HT1080 (cell line): ENCODE measurements at regions not wholly inside any gene's neighbourhood (a gene's known extent, or its start where the extent isn't known, plus 50 kb on each side); places are given as distances from the start of the nearest gene placed in this dataset.
A peak's percentile ranks its signal among the peaks of the same experiment; 100 is the strongest.
"Not testable (repeated sequence)": the region's sequence is repeated elsewhere in the genome, so short reads cannot be mapped to it uniquely, and the experiment has no call there.

Experiments used
- DNase-seq: peaks from one replicate; pipeline ENCODE4 v3.0.0-alpha.2; 2015; ENCODE audit warnings: low read depth

DNA sequence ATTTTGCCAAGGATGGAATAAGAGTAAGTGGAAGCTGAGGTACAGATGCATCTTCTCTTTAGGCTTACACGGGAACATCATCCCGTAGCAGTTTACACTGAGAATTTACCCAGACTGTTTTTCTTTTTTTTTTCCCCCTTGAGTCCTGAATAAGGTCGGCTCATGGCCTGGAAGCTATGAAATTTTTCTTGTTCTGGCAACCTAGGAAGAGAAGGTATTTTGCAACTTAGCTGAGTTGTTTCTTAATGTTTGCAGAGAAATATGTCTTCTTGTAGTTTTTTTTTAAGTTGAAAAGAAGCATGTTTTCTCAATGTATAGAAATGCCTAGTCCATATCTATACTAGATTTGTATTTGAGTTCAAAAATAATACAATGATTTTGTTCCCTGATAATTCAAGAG lies 712.5 kb downstream of the TDRD15 start:
- no peak for DNase-seq

DNA sequence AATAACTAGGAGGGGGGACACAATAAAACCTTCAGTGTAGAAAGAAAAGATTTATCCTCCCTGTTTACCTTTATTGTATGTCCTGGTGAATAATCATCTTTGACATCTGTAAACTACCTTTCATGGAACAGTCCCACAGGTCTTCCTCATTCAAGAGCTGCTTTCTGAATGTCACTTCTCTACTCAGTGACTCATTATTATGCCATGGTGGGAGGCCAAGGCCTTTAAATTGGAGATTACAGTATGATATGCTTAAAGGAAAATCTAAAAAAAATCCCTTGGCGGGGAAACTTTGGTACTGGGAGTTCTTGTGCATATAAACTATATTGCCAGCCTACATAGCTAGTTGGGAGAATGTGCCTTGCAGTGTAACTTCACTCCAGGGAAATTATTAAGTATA lies 713.0 kb downstream of the TDRD15 start:
- DNase-seq = no peak

DNA sequence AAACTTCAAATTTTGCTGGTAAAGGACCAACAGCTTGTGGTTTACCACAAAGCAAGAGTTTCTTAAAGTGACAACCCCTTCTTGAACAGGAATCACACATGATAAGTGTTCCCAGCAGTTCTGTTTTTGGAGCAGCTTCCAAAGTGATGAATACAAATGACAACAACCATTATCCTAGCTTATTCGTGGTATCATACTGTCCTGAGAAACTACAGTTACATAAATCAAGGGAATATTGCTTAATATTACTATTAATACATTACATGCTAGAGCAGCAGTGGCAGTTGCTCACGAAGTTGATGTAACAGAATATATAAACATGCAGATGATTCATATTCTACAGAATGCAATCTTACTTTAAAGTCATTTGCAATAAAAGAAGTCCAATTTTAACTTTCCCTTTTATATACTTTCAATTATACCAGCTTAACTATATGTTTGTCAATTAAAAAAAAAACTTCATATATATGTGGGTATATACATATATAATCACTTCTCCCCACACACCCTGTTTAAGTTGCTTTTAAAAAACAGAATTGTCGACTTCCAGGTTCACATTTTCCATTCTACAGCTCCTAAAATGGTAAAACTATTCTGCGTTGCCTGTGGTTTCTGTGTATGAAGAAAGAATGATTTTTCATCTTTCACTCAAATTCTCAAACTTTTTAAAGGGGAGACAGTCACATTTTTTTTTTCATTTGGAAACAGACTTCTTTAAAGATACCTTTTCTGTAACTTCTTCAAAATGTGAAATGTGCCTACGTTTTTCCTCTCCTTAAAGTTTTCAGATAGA lies 713.6 kb downstream of the TDRD15 start:
- DNase-seq = no peak

DNA sequence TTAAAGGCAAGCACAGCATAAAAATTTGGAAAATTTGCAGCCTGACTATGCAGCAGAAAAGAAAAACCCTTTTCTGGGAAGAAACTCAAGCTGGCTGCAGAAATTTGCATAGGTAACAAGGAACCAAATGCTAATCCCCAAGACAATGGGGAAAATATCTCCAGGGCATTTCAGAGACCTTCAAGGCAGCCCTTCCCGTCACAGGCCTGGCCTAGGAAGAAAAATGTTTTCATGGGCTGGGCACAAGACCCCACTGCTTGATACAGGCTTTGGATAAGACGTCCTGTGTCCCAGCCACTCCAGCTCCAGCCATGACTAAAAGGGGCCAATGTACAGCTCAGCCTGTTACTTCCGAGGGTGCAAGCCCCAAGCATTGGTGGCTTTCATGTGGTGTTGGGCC lies 717.6 kb downstream of the TDRD15 start:
- DNase-seq = no peak

DNA sequence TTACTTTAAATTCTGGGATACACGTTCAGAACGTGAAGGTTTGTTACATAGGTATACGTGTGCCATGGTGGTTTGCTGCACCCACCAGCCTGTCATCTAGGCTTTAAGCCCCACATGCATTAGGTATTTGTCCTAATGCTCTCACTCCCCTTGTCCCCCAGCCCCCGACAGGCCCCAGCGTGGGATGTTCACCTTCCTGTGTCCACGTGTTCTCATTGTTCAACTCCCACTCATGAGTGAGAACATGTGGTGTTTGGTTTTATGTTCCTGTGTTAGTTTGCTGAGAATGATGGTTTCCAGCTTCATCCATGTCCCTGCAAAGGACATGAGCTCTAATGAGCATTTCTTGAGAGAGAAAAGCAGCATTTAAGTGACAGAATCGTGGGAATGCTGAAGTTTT lies 726.6 kb downstream of the TDRD15 start:
- not testable (repeated sequence) for DNase-seq

DNA sequence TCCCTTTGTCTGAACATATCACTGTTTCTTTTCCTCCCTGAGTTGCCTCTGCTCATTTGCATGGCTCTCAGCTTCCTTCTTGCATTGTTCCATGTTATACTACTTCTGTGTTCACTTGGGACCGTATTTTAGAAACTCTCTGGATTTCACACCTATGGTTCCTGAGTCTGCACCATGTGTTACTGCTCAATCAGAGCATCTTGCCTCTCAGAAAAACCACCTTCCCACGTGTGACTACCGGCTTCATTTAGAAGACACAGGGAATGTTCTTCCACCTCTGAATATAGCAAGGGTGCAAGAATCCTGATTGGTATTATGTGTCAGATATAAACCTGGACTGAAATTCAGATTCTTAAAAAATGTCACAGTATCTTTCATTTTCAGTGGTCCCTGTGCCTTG lies 731.2 kb downstream of the TDRD15 start:
- no peak for DNase-seq

DNA sequence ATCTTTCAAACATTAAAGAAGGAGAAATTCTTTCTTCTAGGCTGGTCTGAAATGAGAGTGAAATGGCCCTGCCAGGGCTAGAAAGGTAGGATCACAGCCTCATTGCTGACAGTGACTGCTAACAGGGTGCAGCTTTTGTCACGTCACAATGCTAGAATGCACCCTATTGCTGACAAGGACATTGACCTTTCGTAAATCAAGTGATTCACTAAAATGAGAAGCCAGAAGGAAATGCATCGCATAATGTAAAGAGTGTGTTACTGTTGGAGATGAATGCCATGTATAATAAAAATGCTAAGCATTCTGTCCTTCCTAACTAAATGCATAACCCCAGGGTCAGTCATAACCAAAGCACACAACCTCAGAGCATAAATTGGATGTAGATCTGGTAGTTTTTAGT lies 732.9 kb downstream of the TDRD15 start:
- no peak for DNase-seq

DNA sequence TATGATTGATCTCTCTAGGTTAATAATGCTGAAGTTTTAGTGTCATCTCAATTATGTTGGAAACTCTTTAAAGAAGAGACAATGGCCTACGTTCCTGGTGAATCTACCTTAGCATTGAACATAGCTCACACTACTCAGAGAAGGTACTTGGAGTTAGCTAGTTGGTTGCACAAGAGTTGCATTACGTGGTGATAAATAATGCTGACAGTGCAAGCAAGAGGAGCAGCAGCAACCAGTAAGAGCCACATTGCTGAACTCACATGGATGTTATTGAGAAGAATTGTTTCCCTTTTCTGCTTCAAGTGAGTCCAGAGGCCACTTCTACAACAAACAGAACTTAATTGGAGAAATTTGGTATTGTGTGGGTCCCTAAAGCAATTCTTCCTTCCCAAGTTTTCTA lies 737.1 kb downstream of the TDRD15 start:
- DNase-seq = no peak

DNA sequence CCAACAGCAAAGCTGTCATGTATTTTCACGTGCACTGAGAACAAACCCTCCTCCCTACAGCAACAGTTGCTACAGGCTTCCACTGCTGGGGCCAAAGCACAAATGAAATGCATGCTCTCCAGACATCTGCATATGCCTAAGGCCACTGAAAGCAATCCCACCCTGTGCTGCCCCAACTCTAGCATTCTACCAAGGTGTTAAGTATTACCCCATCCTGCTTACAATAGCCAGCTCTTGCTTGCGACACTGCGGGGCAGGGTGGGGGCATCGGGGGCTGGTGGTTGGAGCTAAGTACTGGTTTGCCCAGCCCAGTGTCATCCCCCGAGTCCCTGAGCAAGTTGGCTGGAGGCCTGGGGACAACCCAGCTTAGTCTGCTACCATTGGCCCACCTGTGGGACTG lies 742.5 kb downstream of the TDRD15 start:
- DNase-seq = no peak

DNA sequence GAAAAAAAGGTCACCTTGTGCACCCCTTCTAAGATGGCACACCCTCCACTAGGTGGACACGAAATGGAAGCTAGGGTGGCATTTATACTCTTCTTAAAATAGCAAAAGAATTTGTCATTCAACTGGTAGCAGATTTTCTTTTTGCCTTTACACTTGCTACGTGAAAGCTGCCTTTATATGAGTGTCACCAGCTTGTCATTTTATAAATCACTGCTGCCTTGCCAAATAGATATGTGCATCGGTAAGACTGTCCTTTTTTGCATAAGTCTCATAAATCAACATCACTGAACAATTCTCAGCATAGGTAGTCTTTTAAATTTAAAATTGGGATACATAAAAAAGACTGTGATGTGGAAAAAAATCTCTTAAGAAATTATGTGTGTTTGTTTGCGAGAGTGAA lies 764.1 kb downstream of the TDRD15 start:
- no peak for DNase-seq

DNA sequence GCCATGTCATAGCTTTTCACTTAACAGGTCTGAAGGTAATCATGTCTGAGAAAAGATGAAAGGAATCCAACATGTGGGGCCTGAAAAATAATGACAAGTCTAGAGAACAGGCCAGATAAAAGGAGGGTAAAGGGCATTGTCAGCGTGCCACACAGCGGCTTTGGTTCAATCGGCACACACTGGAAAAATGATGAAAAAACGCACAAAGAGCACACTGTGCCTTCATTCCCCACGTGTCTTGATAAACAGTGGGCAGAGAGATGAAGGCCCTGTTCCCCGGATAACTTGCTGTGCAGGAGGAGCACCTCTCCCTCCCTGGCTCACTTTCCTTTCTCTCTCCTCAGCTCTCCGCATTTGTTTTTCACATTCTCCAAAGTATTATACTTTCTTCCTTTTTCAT lies 766.3 kb downstream of the TDRD15 start:
- no peak for DNase-seq

DNA sequence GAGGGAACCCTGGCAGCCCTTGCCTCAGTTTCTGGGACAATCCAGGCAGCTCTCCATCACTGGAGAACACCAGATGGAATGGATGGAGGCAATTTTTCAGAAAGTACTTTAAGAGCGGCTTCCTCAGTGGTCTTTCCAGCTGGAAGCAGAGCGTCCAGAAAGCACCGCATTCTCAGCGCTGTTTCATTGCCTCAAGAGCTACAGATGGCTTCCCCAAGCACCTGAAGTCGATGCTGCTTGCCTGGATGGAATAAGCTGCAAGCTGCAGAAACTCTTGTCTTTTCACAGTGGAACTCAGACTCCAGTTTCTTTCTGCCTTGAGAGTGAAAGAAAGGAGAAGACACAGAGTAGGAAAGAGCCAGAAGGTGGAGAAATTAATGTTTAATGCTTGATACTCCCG lies 766.9 kb downstream of the TDRD15 start:
- DNase-seq = no peak

DNA sequence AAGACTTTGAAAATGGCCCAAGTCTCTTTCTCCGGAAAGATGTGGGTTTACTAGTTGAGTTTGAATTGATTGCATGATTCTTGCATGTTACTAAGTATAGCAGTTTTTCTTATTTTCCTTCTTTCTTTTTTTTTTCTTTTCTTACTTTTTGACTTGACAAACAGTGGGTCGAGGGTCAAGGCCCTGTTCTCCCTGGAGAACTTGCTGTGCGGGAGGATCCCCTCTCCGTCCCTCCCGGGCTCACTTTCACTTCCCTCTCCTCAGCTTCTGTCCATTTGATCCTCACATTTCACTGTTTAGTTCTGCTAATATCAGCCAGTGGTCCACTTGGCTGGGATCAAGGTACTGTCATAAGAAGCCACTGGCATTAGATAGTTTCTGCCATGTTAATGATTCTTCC lies 767.4 kb downstream of the TDRD15 start:
- no peak for DNase-seq

DNA sequence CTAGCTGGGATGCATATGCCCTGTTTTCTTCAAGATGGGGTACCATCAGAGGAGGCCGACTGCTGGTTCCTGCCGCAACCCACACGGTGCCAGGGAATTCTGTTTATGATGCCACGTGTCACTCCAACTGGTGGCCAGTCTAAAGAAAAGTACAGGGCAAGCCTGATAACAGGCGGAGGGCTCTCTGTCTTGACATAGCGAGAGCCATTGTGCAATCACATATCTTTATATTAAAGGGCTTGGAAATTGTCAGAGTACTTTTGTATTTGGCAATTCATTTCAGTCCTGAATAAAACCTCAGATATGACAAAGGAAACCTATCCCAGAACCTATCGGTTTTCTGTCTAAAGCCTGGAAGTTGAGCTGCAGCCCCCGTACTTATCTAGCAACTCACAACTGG lies 768.4 kb downstream of the TDRD15 start:
- DNase-seq = no peak

DNA sequence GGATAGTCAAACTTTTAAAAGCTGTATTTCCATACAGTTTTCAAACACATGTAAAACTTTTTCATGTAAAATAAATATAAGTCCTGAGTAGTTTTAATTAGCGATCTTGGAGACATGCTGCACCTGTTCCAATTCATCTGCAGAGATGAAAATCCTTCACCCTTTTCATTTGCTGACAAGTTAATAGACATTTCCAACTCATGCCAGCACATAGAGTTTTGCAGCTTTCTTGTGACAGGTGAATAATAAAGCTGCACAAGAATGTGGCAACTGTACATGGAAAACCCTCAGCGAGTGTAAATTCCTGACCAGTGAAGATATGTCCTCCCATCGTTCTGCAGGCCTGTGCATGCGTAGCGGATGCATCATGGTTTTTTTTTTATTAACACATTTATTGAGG lies 771.4 kb downstream of the TDRD15 start:
- DNase-seq = no peak

DNA sequence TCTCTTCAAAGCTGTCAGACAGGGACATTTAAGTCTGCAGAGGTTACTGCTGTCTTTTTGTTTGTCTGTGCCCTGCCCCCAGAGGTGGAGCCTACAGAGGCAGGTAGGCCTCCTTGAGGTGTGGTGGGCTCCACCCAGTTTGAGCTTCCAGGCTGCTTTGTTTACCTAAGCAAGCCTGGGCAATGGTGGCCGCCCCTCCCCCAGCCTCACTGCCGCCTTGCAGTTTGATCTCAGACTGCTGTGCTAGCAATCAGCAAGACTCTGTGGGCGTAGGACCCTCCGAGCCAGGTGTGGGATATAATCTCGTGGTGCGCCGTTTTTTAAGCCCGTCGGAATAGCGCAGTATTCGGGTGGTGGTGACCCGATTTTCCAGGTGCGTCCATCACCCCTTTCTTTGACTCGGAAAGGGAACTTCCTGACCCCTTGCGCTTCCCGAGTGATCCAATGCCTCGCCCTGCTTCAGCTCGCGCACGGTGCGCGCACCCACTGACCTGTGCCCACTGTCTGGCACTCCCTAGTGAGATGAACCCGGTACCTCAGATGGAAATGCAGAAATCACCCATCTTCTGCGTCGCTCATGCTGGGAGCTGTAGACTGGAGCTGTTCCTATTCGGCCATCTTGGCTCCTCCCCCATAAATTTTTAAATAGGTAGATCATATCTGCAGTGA lies 785.1 kb downstream of the TDRD15 start:
- not testable (repeated sequence) for DNase-seq

DNA sequence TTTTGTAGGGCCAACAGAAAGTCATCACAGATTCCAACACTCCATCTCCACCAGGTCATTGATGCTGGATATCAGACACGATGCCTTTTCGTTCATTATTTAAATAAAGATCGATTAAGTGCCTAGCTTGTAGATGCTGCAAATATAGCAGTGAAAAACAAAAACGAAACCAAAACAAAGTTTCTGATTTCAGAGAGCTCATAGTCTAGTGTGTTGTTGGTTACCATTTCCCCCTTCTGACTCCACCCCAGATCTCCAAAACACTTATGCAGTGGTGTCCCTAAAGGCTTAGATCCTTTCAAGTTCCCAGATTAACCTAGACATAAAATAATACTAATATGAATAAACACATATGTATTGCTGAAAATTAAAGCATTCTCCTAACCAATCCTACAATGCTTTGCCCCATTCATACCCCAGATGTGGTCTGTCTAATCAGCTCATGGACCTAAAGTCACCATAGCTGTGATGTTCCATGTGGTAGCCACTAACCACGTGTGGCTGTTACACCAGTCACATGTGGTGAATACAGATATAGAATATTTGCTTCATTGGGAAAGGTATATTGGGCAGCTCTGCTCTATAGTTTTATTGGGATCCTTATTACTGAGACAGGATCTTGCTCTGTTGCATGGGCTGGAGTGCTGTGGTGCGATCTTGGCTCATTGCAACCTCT lies 787.2 kb downstream of the TDRD15 start:
- DNase-seq = no peak

DNA sequence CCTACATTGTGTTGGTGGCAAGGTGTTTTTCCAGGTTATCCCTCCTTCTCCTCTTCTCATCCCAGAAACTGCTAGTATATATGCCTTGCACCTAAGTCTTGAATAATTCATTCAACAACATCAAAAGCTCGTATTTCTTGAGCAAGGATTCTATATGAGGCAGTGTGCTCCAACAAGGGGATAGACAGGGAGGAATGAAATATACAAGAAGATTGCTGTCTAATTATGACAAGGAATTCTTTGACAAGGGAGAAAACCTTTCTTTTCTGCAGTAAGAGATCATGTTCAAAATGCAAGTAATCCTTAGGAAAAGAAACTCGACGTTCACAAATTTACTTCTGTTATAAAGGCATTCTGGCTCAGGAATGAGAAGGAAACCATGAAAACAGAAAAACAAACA lies 788.6 kb downstream of the TDRD15 start:
- no peak for DNase-seq

DNA sequence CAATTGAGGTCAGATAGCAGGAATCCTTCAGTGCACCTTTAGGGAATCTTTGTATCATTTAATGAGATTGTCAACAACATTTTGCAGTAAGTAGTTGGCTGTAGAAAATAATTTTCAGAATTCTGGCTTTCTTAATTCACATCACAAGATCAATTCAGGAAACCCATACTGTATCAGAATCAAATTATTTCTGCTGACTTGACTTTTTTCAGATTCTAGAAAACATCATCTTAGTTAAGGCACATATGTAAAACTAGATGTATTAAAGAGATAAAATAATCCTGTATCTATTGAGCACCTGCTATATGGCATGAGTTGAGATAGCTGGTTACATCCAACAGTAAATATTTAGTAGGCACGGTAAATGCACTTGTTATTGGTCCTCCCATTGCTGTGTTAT lies 791.4 kb downstream of the TDRD15 start:
- no peak for DNase-seq

DNA sequence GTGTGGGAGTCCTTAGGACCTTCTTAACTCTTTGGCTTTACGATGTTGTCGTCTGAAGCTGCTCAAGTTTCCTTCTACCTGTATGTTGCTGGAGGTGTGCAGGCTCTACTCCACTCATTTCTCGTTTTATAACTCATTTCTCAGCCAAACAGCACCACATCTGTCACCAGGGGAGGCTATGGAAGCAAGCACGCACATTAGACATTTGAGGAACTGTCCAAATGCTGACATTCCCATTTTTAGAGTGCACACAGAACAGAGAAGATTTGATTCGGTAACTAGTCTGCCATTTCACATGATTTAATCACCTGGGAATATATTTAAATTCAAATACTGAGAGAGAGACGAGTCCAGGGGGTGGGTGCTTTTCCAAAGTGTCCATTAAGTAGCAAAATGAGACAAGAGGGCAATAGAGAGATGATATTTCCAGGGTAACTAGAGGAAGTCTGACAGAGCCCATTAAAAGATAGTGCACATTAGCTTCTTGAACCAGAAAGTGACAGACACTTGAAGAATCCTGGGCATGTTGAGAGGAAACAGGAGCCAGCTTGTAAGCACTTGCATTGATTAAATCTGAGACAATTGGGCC lies 793.3 kb downstream of the TDRD15 start:
- DNase-seq = peak; percentile 8

DNA sequence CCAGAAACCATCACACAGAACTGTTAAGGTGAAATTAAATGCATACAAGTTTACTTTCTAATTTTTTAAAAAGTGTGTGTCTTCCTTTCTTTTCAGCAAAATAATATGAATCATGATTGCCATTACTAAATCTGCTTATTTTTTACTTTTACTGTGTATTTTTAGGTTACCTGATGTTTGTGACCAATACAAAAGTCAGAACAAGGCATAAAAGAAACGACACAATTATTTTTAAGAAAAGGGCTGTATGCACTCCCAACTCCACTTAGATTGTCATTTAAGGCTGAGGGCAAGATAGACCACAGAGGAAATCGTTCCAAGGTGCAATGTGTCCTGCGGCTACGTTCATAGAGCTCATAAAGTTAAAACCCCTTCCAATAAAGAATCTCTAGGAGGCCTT lies 797.0 kb downstream of the TDRD15 start:
- no peak for DNase-seq

DNA sequence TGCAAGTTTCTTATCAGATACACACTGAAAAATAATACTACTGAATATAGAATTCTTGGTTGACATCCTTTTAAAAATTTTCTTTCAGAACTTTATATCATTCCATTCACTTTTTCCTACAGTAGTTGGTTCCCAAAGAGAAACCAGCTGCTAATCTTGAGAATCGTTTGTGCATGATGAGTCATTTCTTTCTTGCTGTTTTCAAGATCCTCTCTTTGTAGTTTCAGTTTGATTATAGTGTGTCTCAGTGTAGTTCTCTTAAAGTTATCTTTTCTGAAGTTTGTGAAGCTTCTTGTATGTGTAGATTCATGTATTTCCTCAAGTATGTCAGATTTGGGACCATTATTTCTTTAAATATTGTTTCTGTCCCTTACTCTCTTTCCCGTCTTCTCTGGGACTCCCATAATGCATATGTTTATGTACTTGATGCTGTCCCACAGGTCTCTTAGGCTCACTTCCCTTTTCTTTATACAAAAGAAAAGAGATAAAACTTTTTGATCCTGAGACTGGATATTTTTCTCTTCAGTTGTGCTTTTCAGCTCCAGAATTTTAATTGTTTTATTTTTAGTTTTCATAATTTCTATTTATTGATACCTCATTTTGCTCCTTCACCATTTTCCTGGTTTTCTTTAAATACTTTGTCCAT lies 801.0 kb downstream of the TDRD15 start:
- DNase-seq = peak; percentile 8
